Tongue (tissue), 1 donor: ENCODE measurements at regions not wholly inside any gene's neighbourhood (a gene's known extent, or its start where the extent isn't known, plus 50 kb on each side); places are given as distances from the start of the nearest gene placed in this dataset. TPM values are rescaled to one million over a fixed set of nuclear protein-coding genes. Genes with fewer than 3 reads are reported as not detected.

Experiments used
- small RNA-seq: library from RNA; depleted of rRNA; stranded (forward); fragments of <200 nt; gene quantifications from one replicate; pipeline ENCODE3, GENCODE V24; 2014; ENCODE audit warnings: low replicate concordance

Small RNA genes in the stretch of these regions (small RNA-seq; reads per million reads assigned to genes)
- not detected for gene RN7SKP293
